HG03442 (cell line): ENCODE measurements at regions not wholly inside any gene's neighbourhood (a gene's known extent, or its start where the extent isn't known, plus 50 kb on each side); places are given as distances from the start of the nearest gene placed in this dataset.
"Not testable (repeated sequence)": the region's sequence is repeated elsewhere in the genome, so short reads cannot be mapped to it uniquely, and the experiment has no call there.

Experiments
- ATAC-seq: cut with Tn5 transposase; IDR thresholded peaks from one replicate; pipeline ENCODE4 v1.9.1; 2021; ENCODE audit warnings: mild to moderate bottlenecking, moderate library complexity; ENCODE audit not compliant: unreplicated experiment

DNA sequence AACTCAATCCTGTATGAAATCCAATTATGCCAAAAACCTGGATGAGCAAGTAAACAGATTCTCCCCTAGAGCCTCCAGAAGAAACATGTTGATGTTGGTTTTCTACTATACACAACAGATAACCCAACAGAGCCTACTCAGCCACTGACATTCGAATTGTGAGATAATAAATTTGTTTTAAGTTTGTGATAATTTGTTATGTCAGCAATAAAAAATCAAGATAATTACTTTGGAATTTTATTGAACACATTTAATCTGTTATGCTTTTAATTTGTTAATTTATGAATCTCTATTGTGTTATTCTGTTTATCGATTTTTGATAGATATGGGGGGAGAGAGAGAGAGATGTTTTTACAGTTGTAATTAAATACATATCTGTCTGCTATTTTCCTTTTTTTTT is 1016.1 kb upstream of the PCDH7 start:
- no peak for ATAC-seq

DNA sequence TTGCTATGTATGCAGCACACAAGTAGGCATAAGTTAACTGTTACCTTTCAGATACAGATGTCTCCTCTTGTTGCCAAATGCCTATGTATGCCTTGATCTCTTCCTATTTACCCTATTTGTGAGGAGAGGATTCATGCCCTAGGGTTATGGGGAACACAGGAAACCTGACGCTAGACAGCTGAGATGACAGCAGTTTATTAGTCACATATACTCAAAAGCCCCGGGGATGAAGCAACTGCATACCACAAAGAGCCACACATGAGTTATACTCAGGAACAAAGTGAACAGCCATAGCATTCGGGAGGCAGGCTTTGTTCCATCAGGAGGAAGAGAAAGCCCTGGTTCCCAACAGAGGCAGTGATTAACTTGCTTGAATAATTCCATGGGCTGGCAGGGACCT is 1011.7 kb upstream of the PCDH7 start:
- ATAC-seq: no peak

DNA sequence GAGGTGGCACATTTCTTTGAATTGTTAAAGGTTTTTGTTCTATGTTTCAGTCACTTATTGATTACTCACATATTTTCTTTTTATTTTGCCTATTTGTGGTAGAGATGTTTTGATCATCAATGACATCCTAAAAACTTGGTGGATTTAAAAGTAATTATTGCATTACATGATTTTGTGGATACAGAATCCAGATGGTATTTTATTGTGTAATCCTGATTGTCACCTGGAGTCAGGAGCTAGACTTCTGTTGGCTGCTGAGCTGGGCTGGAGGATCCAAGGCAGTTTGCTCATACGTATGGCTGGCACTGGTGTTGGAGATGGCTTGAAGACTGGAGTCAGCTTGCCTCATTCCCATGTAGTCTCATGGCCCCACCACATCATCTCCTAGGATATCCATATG is 1009.6 kb upstream of the PCDH7 start:
- no peak for ATAC-seq

DNA sequence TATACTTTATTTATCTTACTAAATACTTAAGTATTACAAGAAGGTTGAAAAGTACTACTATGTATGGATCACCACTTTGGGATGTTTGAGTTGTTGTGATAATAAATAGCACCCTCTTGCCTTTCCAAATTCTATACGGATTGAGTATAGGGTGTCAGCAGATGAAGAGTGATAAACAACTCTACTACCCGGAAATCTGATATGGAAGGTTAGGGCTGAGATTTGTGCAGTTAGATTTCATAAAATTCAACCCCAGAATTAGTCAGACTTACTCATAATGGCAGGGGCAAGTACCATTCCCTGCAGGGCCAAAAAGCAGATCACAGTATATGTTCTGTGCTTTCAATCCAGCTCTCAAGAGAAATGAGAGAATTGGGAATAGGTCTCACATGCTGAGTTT is 1008.9 kb upstream of the PCDH7 start:
- ATAC-seq: no peak

DNA sequence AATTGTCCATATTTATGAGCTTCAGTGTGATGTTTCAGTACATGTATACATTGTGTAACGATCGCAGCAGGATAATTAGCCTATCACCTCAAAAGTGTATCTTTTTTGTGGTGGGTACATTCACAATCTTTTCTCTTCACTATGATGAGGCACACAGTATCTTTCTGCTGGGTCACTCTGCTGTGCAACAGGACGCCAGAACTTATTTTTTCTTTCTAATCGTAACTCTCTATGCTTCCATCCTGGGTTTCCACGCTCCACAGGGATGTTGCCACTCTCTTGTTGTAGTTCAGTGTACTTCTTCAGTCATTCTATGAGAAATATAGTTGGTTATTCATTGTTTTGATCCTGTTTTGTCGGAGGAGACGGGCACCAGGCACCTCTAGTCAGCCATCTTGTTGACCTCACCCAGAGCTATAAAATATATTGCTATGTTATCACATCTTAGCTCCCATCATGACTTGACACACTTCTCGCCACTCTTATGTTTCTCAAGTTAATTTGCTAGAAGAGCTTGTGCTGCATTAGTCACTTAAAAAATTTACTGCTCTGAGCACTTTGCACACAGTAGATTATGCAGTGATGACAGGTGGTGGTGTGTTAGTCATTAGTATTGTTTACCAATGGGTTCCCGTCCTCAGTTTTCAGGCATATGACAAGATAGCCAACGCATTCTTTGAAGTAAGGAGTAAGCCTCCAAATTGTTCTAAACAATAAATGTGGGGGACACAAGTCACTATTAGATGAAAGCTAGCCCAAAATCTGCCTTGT is 1002.7 kb upstream of the PCDH7 start:
- ATAC-seq: no peak

DNA sequence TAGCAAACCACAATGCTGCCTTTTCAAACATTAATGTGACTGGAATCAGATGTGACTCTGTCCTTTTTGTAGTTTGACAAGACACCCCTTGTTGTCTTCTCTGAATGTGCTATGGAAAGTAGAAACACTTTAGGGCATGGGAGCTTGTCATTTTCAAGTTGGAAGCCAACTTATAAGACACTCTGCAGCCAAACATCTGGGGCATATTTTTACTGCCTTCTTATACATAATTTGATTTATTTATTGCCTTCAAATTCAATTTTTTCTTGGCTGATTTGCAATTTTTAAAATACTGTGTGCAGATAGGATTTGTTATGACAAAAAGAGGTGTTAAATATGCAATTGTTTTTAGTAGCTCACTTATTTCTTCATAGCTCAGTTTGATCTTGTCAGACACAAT is 1002.0 kb upstream of the PCDH7 start:
- ATAC-seq: no peak

DNA sequence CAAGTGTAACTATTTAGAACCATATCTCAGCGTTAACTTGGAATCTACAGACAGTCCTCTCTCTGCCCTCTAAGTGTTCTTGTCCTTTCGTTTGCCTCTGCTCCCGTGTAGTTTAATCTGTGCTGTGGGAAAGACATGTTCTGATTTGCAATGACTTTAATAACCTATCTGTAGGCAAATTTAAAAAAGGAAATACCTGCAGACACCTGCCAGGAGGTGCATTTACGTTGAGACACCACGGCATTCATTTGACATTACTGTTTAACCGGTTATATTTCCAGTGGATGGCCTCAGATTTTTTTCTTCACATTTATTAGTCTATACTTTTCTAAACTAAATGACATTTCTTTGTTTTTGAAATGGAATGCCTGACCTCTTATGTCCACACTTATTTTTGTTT is 997.9 kb upstream of the PCDH7 start:
- no peak for ATAC-seq

DNA sequence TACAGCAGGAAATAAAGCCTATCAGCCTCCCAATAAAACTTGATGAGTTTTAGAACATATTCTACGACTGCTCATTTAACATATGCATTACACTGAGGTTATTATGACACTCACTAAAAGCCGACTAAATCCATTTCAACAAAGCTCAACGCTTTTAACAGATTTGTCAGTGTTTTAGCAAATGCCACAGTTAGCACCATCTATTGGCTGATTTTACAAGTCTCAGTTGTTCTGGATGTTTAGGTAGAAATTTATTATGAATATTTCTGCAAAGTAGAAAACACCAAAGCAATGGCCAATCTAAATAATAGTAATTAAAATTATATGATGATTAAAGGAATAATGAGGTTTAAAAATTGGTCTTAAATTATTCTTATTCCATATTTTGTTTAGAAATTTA is 993.2 kb upstream of the PCDH7 start:
- ATAC-seq: no peak

- ATAC-seq: no peak
These were observed 985.6 kb upstream of the PCDH7 start for GRCh38 chr4:29734343-29735213.

GRCh38 chr4:29756966-29757365 is 963.2 kb upstream of the PCDH7 start:
- no peak for ATAC-seq

GRCh38 chr4:29762151-29762550 is 958.0 kb upstream of the PCDH7 start:
- no peak for ATAC-seq

DNA sequence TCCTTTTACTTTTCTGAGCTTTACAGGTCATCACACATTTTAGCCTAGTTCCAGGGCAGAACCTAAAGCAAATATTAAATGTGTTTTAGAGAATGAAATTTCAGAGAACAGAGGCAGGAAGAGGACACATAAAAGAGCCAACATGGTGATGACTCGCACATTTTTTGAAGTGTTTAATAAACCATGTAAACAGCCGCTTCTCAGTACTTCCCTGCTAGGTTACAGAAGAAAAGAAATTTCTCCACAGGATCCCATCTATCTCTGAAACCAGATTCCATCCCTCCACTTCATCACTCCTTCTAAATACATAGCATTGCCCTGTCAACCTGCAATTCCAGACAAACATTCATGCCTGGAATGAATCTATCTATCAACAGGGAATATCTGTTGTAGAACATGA is 949.5 kb upstream of the PCDH7 start:
- ATAC-seq: no peak

GRCh38 chr4:29788123-29788522 is 932.0 kb upstream of the PCDH7 start:
- not testable (repeated sequence) for ATAC-seq

DNA sequence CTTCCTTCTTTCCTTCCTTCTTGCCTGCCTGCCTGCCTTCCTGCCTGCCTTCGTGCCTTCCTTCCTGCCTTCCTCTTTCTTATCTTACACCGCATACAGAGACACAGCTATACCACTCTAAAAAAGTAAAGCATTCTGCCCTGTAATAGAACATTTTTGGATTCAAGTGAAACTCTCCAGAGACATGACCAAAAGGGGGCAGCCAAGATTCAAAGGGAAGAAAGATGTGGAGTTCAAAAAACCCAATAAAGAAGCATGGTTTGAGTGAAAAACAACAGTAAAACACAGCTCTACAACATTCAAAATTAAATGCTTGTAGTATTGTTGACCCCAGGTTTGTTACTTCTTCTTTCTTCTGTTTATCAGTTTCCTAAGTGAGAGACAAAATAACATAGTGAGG is 914.9 kb upstream of the PCDH7 start:
- no peak for ATAC-seq

DNA sequence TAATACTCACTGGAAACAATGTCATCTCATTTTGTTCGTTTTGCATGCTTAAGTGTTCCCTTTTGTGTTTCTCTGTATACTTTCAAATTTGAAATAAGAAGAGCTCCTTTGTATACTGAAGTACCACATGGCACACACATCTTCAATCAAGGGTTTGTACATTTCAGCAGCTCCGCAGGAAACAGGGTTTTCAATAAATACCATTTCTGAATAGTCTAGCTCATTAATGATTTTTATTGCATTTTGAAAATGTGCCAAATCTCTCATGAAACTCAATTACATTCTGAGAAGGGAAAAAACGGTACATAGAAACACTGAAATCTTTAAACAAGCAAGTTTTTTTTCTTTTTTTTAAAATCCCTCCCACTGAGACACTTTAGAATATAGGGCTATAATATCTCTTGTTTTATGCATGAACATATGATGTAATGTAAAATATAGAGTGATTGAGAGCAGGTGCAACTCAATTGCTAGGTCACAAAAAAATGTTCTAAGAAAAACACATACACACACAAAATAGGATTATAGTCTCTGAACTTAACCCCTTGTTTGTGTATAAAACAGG is 914.2 kb upstream of the PCDH7 start:
- ATAC-seq: no peak

GRCh38 chr4:29817961-29818360 is 902.2 kb upstream of the PCDH7 start:
- ATAC-seq: no peak

GRCh38 chr4:29829067-29829466 is 891.1 kb upstream of the PCDH7 start:
- ATAC-seq: no peak

GRCh38 chr4:29852537-29852936 is 867.6 kb upstream of the PCDH7 start:
- no peak for ATAC-seq

DNA sequence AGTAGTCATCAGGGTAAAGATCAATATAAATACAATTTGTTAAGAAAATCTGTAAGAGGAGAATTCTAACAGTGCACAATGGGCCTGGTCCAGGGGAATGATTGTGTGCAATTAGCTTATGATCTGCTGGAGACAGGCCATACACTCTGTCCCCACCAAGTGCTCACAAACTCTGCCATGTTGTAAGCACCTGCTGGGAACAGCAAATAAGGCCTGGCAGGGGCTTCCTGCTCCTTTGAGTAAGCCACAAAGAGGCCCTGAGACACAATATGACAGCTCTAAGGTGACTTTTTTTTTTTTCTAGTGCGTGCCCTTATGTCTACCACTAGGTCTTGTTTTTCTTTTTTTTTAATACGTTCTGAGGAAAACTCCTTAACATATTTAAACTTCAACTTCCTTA is 866.3 kb upstream of the PCDH7 start:
- no peak for ATAC-seq

- ATAC-seq: no peak
These were observed 858.9 kb upstream of the PCDH7 start for GRCh38 chr4:29861307-29861706.

DNA sequence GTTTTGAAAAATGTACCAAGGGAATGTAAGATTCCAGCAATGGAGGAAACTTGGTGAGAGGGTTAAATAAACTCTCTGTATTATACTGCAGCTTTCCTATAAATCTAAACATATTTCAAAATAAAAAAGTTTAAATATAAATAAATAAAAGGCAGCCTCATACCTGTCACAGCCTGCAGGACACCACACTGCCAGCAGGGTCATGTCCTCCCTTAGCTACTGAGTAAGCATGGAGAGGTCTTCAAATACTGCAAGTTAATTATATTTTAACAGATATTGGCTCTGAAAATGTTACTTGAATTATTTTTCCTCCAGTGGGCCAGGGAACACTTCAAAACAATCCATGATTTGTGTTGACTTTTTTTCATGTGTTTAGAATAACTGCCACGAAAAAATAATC is 852.8 kb upstream of the PCDH7 start:
- no peak for ATAC-seq

- no peak for ATAC-seq
These were observed 819.8 kb upstream of the PCDH7 start for GRCh38 chr4:29900336-29900735.
